ENCODE measurements at regions not wholly inside any gene's neighbourhood (a gene's known extent, or its start where the extent isn't known, plus 50 kb on each side); places are given as distances from the start of the nearest gene placed in this dataset.

GRCh38 chr4:182062458-182062857 lies 180.7 kb upstream of the TENM3 start:
- no peak for DNase-seq (ENCODE audit: low read depth in 2 of 2)

GRCh38 chr4:182062936-182063335 lies 180.3 kb upstream of the TENM3 start:
- no peak for DNase-seq (ENCODE audit: low read depth in 2 of 2)

GRCh38 chr4:182063651-182064050 lies 179.6 kb upstream of the TENM3 start:
- DNase-seq (ENCODE audit: low read depth in 2 of 2), result no peak

DNA sequence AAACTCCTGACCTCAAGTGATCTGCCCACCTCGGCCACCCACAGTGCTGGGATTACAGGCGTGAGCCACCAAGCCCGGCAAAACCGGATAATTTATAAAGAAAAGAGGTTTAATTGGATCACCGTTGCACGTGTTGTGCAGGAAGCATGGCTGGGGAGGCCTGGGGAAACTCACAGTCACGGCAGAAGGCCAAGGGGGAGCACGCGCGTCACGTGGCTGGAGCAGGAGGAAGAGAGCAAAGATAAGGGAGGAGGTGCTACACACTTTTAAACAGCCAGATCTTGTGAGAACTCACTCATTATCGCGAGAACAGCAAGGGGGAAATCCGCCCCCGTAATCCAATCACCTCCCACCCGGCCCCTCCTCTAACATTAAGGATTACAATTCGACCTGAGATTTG lies 177.9 kb upstream of the TENM3 start:
- no peak for DNase-seq (ENCODE audit: low read depth in 2 of 2)

- DNase-seq (ENCODE audit: low read depth in 2 of 2), result no peak
These were observed 177.2 kb upstream of the TENM3 start for GRCh38 chr4:182066037-182066436.

DNA sequence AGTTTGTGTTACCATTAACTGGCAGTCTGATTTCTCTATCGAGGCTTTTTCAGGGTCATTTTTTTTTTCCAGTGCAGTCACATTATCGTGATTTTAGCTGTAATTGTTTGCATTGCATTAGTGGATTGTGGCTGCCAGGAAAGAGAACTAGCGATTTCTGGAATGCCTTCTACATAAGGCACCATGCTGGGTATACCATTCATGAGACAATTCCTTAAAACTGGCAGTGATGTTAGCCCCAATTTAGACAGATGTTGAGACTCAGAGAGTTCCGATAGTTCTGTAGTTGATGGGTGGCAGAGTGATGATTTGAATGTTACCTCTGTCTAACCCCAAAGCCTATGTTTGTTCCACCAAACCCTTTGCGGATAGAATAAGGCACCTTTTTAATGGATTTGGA lies 175.4 kb upstream of the TENM3 start:
- no peak for DNase-seq (ENCODE audit: low read depth in 2 of 2)

- DNase-seq (ENCODE audit: low read depth in 2 of 2), result no peak
These were observed 174.3 kb upstream of the TENM3 start for GRCh38 chr4:182068920-182069319.

GRCh38 chr4:182073278-182073677 lies 169.9 kb upstream of the TENM3 start:
- DNase-seq (ENCODE audit: low read depth in 2 of 2), result no peak

- DNase-seq (ENCODE audit: low read depth in 2 of 2), result no peak
These were observed 169.1 kb upstream of the TENM3 start for GRCh38 chr4:182074139-182074538.

- DNase-seq (ENCODE audit: low read depth in 2 of 2), result no peak
These were observed 168.4 kb upstream of the TENM3 start for GRCh38 chr4:182074810-182075209.

GRCh38 chr4:182082910-182083309 lies 160.3 kb upstream of the TENM3 start:
- DNase-seq (ENCODE audit: low read depth in 2 of 2), result no peak

DNA sequence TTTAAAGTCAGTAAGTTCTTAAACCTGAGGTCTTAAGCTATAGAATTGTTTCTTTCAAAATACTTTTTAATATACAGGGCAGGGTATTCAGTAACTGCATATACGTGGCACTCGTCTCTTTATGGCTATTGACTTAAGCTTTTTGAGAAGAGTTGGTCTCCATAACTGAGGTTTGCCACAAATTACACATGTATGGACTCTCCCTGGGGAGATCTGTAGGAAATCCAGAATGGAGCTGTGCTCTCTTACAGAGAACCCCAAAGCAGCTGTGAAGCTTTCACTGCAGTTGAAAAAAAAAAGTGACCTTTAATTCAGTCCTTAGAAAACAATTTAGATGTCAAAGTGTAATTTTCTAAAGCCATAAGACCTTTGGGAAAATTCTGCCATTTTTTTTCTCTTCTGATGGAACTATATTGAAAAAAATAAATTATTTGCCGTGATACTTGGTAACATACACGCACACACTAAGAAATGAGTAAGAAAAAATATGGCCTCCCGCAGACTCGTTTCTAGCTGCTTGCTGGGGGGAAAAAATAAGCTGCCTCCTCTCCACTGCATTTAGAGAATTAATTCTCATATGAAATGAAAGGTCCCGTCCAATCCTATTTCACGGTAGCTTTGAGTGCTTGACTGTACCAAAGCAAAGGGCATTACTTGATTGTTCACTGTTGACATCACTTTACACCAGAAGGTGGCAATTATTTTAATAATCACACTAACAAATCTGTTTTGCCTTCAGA lies 159.4 kb upstream of the TENM3 start:
- no peak for DNase-seq (ENCODE audit: low read depth in 2 of 2)

GRCh38 chr4:182085051-182085480 lies 158.1 kb upstream of the TENM3 start:
- DNase-seq (ENCODE audit: low read depth in 2 of 2), result no peak

GRCh38 chr4:182089326-182089725 lies 153.9 kb upstream of the TENM3 start:
- no peak for DNase-seq (ENCODE audit: low read depth in 2 of 2)

DNA sequence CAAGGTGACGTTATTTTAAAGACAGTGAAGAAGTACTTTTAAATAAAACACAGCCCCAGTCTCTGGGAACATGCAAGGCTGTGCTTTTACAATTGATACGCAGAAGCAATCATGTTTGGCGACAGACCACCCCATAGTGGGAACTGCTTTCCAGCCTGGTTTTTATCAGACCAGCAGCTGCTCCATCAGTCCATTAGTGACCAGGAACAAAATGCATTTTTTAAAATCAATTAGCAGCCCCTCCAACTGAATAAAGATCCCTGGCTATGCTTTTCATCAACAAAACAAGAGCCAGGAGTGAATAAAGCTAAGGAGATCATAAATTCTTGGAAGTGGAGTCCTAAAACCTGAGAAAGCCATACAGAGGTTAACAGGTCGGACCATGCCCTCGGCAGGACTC lies 153.0 kb upstream of the TENM3 start:
- no peak for DNase-seq (ENCODE audit: low read depth in 2 of 2)

- DNase-seq (ENCODE audit: low read depth in 2 of 2), result no peak
These were observed 152.1 kb upstream of the TENM3 start for GRCh38 chr4:182091128-182091527.

DNA sequence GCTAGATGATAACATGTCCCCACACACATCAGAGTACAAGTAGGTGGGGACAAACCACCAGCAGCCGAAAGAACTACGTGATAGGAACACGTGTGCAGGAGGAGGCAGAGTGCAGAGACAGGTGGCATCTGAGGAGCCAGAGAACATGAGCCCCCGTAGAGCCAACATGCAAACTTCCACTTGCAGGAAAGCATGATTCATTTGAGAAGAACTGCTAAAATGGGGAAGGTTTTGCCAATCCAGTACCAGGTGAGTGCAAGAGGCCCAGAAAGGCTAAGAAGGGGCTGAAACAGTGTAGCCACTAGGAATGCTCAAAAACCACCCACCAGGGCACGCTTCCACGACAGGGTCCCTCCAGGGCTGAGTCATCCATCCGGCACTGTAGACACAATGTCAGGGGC lies 149.8 kb upstream of the TENM3 start:
- DNase-seq (ENCODE audit: low read depth in 2 of 2), result no peak

GRCh38 chr4:182093935-182094334 lies 149.3 kb upstream of the TENM3 start:
- no peak for DNase-seq (ENCODE audit: low read depth in 2 of 2)

GRCh38 chr4:182101618-182102017 lies 141.6 kb upstream of the TENM3 start:
- DNase-seq (ENCODE audit: low read depth in 2 of 2), result no peak

DNA sequence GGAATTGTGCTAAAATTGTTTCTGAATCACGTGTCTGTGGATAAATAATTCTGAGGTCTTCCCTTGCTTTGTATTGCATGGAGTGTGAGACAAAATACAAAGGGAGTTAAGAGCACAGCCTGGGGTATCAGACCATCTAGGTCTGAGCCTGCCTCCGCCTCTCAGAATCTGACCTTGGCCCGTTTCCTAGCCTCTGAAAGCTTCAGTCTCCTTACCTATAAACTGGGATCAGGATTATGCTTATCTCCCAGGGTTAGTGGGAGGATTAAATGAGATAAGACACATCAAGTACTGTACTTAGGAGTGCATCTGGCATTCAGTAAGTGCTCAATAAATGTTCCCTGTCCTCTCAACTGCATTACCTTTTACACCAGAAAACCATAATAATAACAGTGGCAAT lies 140.6 kb upstream of the TENM3 start:
- DNase-seq (ENCODE audit: low read depth in 2 of 2), result no peak

GRCh38 chr4:182103614-182104319 lies 139.4 kb upstream of the TENM3 start:
- DNase-seq (ENCODE audit: low read depth in 2 of 2), result no peak

DNA sequence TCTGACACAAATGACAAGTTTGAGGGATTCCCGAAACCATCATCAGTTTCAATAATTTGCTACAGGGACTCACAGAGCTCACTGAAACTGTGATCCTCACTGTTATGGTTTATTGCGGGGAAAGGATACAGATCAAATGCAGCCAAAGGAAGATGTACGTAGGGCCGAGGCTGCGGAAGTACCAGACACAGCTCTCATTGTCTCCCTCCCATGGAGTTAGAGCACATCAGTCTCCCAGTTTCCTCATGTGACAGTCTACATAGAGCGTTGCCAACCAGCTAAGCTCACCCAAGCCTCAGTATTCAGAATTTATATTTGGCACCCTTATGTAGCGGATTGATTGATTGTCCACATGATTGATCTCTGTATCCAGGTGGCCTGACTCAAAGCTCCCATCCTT lies 137.8 kb upstream of the TENM3 start:
- DNase-seq (ENCODE audit: low read depth in 2 of 2), result no peak

- no peak for DNase-seq (ENCODE audit: low read depth in 2 of 2)
These were observed 135.3 kb upstream of the TENM3 start for GRCh38 chr4:182107931-182108330.

GRCh38 chr4:182111586-182111985 lies 131.6 kb upstream of the TENM3 start:
- DNase-seq (ENCODE audit: low read depth in 2 of 2), result no peak
